HEK293T (cell line): ENCODE measurements at regions not wholly inside any gene's neighbourhood (a gene's known extent, or its start where the extent isn't known, plus 50 kb on each side); places are given as distances from the start of the nearest gene placed in this dataset.

Experiments
- CTCF ChIA-PET: fragments of 350-600 bp; formaldehyde crosslinking; extraction: SDS; loops from one replicate; lab custom pipeline; 2021; ENCODE audit warnings: antibody characterized with exemption, inconsistent platforms; lab: Yijun Ruan, JAX
- POLR2A ChIA-PET: fragments of 350-600 bp; formaldehyde crosslinking; extraction: SDS; loops from one replicate; lab custom pipeline; 2020; ENCODE audit warnings: antibody characterized with exemption, inconsistent platforms; lab: Yijun Ruan, JAX
- DNase-seq: peaks from one replicate; pipeline ENCODE4 v3.0.0; 2012; ENCODE audit warnings: mixed read lengths; ENCODE audit errors: extremely low spot score
- ARNT ChIP-seq: fragments of 450-650 bp; IDR thresholded peaks from 2 replicates; pipeline ENCODE4 v1.6.1; 2017; ENCODE audit warnings: mild to moderate bottlenecking
- BHLHE40 ChIP-seq: fragments of 450-650 bp; IDR thresholded peaks from 2 replicates; pipeline ENCODE4 v1.6.1; 2016; ENCODE audit warnings: mild to moderate bottlenecking, moderate library complexity, borderline replicate concordance
- CTBP1 ChIP-seq: fragments of 450-650 bp; IDR thresholded peaks from 2 replicates; pipeline ENCODE4 v1.6.1; 2016; ENCODE audit warnings: borderline replicate concordance
- ELF4 ChIP-seq: fragments of 450-650 bp; IDR thresholded peaks from 2 replicates; pipeline ENCODE4 v1.6.1; 2017; ENCODE audit warnings: antibody characterized with exemption
- FOXA1 ChIP-seq: fragments of 450-650 bp; IDR thresholded peaks from 2 replicates; pipeline ENCODE4 v1.6.1; 2016; ENCODE audit warnings: mild to moderate bottlenecking
- FOXK2 ChIP-seq: fragments of 450-650 bp; IDR thresholded peaks from 2 replicates; pipeline ENCODE4 v1.6.1; 2016; ENCODE audit warnings: mild to moderate bottlenecking
- FOXM1 ChIP-seq: fragments of 450-650 bp; IDR thresholded peaks from 2 replicates; pipeline ENCODE4 v1.6.1; 2017; ENCODE audit warnings: mild to moderate bottlenecking, borderline replicate concordance
- HDGF ChIP-seq: fragments of 450-650 bp; IDR thresholded peaks from 2 replicates; pipeline ENCODE4 v1.6.1; 2017; ENCODE audit warnings: antibody characterized with exemption, borderline replicate concordance
- L3MBTL2 ChIP-seq: fragments of 450-650 bp; conservative IDR thresholded peaks from 2 replicates; pipeline ENCODE4 v1.6.1; 2016; ENCODE audit warnings: mild to moderate bottlenecking
- LEF1 ChIP-seq: fragments of 450-650 bp; IDR thresholded peaks from 2 replicates; pipeline ENCODE4 v1.6.1; 2017; ENCODE audit warnings: mild to moderate bottlenecking, borderline replicate concordance
- NFRKB ChIP-seq: fragments of 450-650 bp; IDR thresholded peaks from 2 replicates; pipeline ENCODE4 v1.6.1; 2016; ENCODE audit warnings: mild to moderate bottlenecking, moderate library complexity
- SP1 ChIP-seq: fragments of 450-650 bp; IDR thresholded peaks from 2 replicates; pipeline ENCODE4 v1.6.1; 2017
- SUZ12 ChIP-seq: fragments of 450-650 bp; IDR thresholded peaks from 2 replicates; pipeline ENCODE4 v1.6.1; 2016; ENCODE audit warnings: mild to moderate bottlenecking
- TARDBP ChIP-seq: fragments of 450-650 bp; IDR thresholded peaks from 2 replicates; pipeline ENCODE4 v1.6.1; 2016
- ZNF384 ChIP-seq: fragments of 450-650 bp; IDR thresholded peaks from 2 replicates; pipeline ENCODE4 v1.6.1; 2016
- TF ChIP-seq, protein P1 (sequence below): fragments of 450-650 bp; IDR thresholded peaks from 2 replicates; pipeline ENCODE4 v1.6.1; 2016

DNA sequence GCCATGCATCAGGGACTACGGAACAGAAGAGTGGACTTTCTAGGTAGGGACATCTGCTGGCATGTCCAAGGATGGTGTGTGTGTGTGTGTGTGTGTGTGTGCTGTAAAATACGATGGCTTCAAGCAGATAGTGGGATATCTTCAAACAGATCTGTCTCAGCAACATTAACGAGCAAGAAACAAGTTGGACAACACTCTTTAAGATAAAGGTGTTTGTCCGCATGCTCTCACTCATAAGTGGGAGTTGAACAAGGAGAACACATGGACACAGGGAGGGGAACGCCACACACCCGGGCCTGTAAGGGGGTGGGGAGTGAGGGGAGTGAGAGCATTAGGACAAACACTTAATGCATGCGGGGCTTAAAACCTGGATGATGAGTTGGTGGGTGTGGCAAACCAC is 89.8 kb upstream of the AKR1E2 start:
- TF ChIP-seq FOXK2 (no peak), ARNT (no peak), ZNF384 (no peak), TARDBP (no peak)
- POLR2A ChIA-PET, result no interaction called here
- CTCF ChIA-PET, result no interaction called here
- DNase-seq, result no peak

DNA sequence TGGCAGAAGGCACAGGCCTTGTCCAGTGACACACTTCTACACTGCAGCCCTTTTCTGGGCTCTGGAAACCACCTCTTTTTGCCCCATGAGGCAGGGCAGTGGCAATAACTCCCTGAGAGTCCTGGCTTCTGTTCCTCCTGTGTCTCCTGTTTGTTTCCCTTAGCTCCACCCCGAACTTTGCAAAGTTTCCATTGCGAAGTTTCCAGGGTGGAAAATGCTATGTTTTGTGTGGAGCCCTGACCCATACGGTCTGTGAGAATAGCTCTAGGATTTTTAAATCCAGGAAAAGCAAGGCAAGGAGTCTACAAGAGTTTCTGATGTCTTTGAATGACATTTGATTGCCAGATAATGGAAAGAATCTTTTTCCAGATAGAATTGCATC is 92.2 kb upstream of the AKR1E2 start:
- ChIA-PET CTCF (no interaction called here), POLR2A (no interaction called here)
- TF ChIP-seq FOXA1, result no peak
- no peak for TF ChIP-seq ELF4
- TF ChIP-seq NFRKB, result no peak
- TF ChIP-seq FOXM1, result no peak
- no peak for TF ChIP-seq HDGF
- no peak for TF ChIP-seq CTBP1
- no peak for TF ChIP-seq SP1
- TF ChIP-seq, protein P1, sequence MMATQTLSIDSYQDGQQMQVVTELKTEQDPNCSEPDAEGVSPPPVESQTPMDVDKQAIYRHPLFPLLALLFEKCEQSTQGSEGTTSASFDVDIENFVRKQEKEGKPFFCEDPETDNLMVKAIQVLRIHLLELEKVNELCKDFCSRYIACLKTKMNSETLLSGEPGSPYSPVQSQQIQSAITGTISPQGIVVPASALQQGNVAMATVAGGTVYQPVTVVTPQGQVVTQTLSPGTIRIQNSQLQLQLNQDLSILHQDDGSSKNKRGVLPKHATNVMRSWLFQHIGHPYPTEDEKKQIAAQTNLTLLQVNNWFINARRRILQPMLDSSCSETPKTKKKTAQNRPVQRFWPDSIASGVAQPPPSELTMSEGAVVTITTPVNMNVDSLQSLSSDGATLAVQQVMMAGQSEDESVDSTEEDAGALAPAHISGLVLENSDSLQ, result no peak
- TF ChIP-seq TARDBP, result no peak
- TF ChIP-seq SUZ12, result no peak
- TF ChIP-seq ZNF384, result no peak
- TF ChIP-seq LEF1, result no peak
- no peak for TF ChIP-seq L3MBTL2
- no peak for TF ChIP-seq ARNT
- TF ChIP-seq BHLHE40, result no peak
- no peak for TF ChIP-seq FOXK2
- no peak for DNase-seq

DNA sequence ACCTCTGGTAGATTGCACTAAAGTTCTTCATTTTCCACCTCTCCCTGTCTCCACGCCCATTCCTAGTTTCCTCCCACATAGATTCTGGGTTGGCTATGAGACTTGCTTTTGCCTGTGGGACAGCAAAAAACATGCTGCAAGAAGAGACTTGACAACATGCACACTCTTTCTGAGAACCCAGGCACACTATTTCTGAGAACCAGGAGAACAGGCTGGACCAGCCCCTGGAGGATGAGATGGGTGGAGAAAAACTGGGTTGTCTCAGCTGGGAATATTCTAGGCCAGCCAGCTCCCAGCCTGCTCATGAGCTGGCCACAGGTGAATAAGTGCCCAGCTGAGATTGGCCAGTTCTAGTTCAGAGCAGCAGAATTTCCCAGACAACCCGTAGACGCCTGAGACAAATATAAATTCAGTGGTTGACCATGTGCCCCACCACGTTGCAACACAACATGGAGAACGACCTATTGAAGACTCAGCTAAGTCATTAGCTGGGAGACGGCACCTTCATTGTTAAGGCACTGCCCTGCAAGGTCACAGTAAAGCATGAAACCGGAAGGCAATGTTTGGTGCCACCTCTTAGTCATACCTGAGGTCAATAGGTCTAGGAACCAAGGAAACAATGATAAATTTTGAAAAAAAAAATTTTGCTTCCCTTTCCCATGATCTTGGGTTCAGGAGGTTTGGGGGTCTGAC is 92.7 kb upstream of the AKR1E2 start:
- ChIA-PET CTCF (no interaction called here), POLR2A (no interaction called here)
- DNase-seq, result no peak
- TF ChIP-seq SUZ12 (no peak), ZNF384 (no peak), ELF4 (no peak), LEF1 (no peak), ARNT (no peak), SP1 (no peak), TARDBP (no peak), L3MBTL2 (no peak)
- TF ChIP-seq, protein P1, result no peak

DNA sequence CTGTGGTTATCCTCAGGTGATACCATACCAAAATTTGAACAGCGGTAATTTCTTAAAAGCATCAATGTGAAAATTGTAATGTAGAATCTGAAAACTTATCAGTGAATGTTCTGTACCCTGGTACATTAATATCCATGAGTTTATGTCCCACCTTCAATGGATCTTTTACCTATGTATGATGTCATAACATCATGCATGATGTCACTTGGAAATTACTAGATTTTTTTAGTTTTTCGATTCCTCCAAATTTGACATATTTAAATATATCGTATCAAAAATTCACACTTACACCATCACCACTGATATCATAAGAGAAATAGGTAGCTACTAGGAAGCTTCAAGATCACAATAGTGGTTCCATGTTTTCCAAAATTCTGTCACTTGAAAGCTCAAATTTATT is 95.0 kb upstream of the AKR1E2 start:
- ChIA-PET POLR2A (no interaction called here), CTCF (no interaction called here)
- DNase-seq, result no peak
- TF ChIP-seq L3MBTL2, result no peak
- no peak for TF ChIP-seq HDGF
- TF ChIP-seq BHLHE40, result no peak
- no peak for TF ChIP-seq NFRKB
- TF ChIP-seq, protein P1, result no peak
- TF ChIP-seq SP1, result no peak
- TF ChIP-seq ARNT, result no peak
- no peak for TF ChIP-seq ZNF384
- TF ChIP-seq TARDBP, result no peak
- TF ChIP-seq FOXA1, result no peak
- TF ChIP-seq ELF4, result no peak

DNA sequence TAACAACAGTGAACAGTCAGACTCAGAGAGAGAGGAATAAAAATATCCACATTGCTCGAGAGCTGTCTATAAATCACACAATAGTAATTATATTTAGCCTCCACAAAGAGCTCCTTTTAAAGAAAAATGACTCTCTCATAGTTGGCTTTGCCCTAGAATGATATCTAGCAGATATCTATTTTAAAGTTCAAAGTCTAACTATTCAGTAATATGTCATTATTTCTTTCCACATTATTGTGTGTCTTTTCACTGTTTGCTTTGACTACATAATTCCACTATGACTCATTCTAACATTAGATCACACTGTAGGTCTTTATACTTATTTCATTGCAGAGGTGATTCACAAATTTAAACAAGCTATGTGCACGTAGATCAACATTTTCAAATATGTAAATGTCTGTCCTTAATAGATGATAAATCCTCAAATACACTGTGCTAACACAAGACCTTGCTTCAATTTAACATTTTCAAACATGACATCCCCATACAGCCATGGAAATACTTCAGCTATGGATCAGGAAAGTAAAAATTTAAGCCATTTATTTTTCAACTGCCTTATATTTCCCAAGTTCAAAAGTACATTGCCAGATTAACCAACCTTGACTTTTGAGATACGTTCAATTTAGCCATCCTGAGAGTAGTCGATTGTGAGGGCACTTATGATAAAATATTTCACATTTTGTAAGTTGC is 99.9 kb upstream of the AKR1E2 start:
- CTCF ChIA-PET, result no interaction called here
- POLR2A ChIA-PET, result no interaction called here
- DNase-seq, result no peak
- TF ChIP-seq BHLHE40 (no peak), FOXA1 (no peak), FOXM1 (no peak), SUZ12 (no peak), ELF4 (no peak), L3MBTL2 (no peak), NFRKB (no peak), LEF1 (no peak), CTBP1 (no peak), ARNT (no peak), ZNF384 (no peak), FOXK2 (no peak)
- TF ChIP-seq, protein P1, result no peak

DNA sequence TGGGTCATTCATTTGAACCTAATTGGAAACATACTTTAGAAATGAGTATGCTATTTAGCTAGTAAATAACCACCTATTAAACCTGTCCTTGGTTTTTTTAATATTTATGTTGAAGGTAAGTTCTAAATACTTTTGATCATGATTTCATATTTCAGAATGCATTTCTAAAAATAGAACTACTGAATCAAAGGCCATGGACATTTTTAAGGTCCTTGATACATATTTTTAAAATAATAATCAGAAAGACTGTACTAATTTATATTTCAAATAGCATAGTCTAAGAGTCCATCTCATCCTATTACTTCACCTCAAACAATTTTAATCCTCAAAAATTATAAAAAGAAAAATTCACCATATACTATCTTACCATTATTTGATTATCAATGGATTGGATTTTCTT is 102.1 kb upstream of the AKR1E2 start:
- no peak for DNase-seq
- no peak for TF ChIP-seq CTBP1
- no peak for TF ChIP-seq SUZ12
- TF ChIP-seq FOXK2, result no peak
- TF ChIP-seq HDGF, result no peak
- TF ChIP-seq NFRKB, result no peak
- no peak for TF ChIP-seq ARNT
- TF ChIP-seq FOXM1, result no peak
- TF ChIP-seq TARDBP, result no peak
- TF ChIP-seq BHLHE40, result no peak
- no peak for TF ChIP-seq LEF1
- TF ChIP-seq ZNF384, result no peak
- ChIA-PET POLR2A (no interaction called here), CTCF (no interaction called here)
